CD14-positive monocyte (primary cell): ENCODE measurements at regions not wholly inside any gene's neighbourhood (a gene's known extent, or its start where the extent isn't known, plus 50 kb on each side); places are given as distances from the start of the nearest gene placed in this dataset.

Source experiments
- DNase-seq, 3 donors: peaks; one replicate each; pipeline ENCODE4 v3.0.0-alpha.2; 2011 to 2022
- H2AFZ ChIP-seq: 2 replicates; pipeline ENCODE4 v1.6.0; 2012; ENCODE audit warnings: mild to moderate bottlenecking, low read depth, low read length, inconsistent platforms; ENCODE audit not compliant: insufficient read depth, poor library complexity, severe bottlenecking
- H3K27ac ChIP-seq, 2 donors: 1 replicate in 1 of 2; 2 replicates in 1 of 2; pipeline ENCODE4 v1.5.1; 2012 to 2013; ENCODE audit warnings: low read length in 2 of 2, control low read depth in 1 of 2, inconsistent platforms in 1 of 2, low read depth in 1 of 2, mild to moderate bottlenecking in 1 of 2
- H3K27me3 ChIP-seq, 2 donors: one replicate each; pipeline versions ENCODE4 v1.6.0 to v1.6.1; 2011 to 2013; ENCODE audit warnings: low read length in 2 of 2; ENCODE audit not compliant: control insufficient read depth in 2 of 2, insufficient read depth in 2 of 2
- H3K36me3 ChIP-seq, 2 donors: replicated peaks in 1 of 2; 1 replicate in 1 of 2; 2 replicates in 1 of 2; pipeline versions ENCODE4 v1.5.1 to v1.6.1; 2012 to 2013; ENCODE audit warnings: low read length in 2 of 2, control low read depth in 1 of 2, inconsistent platforms in 1 of 2, mild to moderate bottlenecking in 1 of 2; ENCODE audit not compliant: insufficient read depth in 2 of 2, control insufficient read depth in 1 of 2
- H3K4me1 ChIP-seq, 2 donors: 1 replicate in 1 of 2; 2 replicates in 1 of 2; pipeline versions ENCODE4 v1.5.1 to v1.6.1; 2012 to 2013; ENCODE audit warnings: low read length in 2 of 2, control low read depth in 1 of 2, inconsistent platforms in 1 of 2, mild to moderate bottlenecking in 1 of 2, moderate library complexity in 1 of 2; ENCODE audit not compliant: insufficient read depth in 2 of 2, control insufficient read depth in 1 of 2
- H3K4me2 ChIP-seq: replicated peaks from 2 replicates; pipeline ENCODE3; 2012; ENCODE audit warnings: low read length, moderate library complexity, mild to moderate bottlenecking; ENCODE audit not compliant: poor library complexity, severe bottlenecking; ENCODE audit errors: extremely low read depth
- H3K4me3 ChIP-seq, 3 experiments: fragments of 200-600 bp in 1 of 3; sonication (generic) in 1 of 3; replicated peaks in 1 of 3; 1 replicate in 2 of 3; 2 replicates in 1 of 3; pipeline ENCODE4 v1.5.1; 2011 to 2013; ENCODE audit warnings: low read length in 3 of 3, mild to moderate bottlenecking in 3 of 3, control low read depth in 2 of 3, low read depth in 2 of 3, inconsistent platforms in 1 of 3, moderate library complexity in 1 of 3
- H3K79me2 ChIP-seq: 2 replicates; pipeline ENCODE4 v1.6.0; 2012; ENCODE audit warnings: mild to moderate bottlenecking, control low read depth, inconsistent platforms, low read length, moderate library complexity; ENCODE audit not compliant: insufficient read depth
- H3K9ac ChIP-seq: 2 replicates; pipeline ENCODE4 v1.6.0; 2017; ENCODE audit warnings: low read length, mild to moderate bottlenecking; ENCODE audit not compliant: insufficient read depth, poor library complexity, severe bottlenecking
- H3K9me3 ChIP-seq, 2 donors: replicated peaks in 1 of 2; 1 replicate in 1 of 2; 2 replicates in 1 of 2; pipeline versions ENCODE4 v1.5.1 to v1.6.1; 2012 to 2013; ENCODE audit warnings: low read length in 2 of 2, control low read depth in 1 of 2; ENCODE audit not compliant: control insufficient read depth in 1 of 2, insufficient read depth in 1 of 2
- H4K20me1 ChIP-seq: 2 replicates; pipeline ENCODE4 v1.6.0; 2012; ENCODE audit warnings: mild to moderate bottlenecking, low read length, control low read depth, moderate library complexity; ENCODE audit not compliant: insufficient read depth
- H3K27ac Mint-ChIP-seq, 7 donors: one replicate each; pipeline ENCODE4 v1.8.0; 2020; ENCODE audit warnings: mild to moderate bottlenecking in 7 of 7, mixed read lengths in 7 of 7, moderate library complexity in 6 of 7, inconsistent platforms in 2 of 7
- H3K27me3 Mint-ChIP-seq, 3 donors: one replicate each; pipeline ENCODE4 v1.8.0; 2021 to 2022; ENCODE audit warnings: low read depth in 3 of 3, mild to moderate bottlenecking in 3 of 3, mixed read lengths in 3 of 3, moderate library complexity in 3 of 3, inconsistent platforms in 1 of 3
- H3K36me3 Mint-ChIP-seq, 2 donors: one replicate each; pipeline ENCODE4 v1.8.0; 2020; ENCODE audit warnings: mixed read lengths in 2 of 2, inconsistent platforms in 1 of 2, mild to moderate bottlenecking in 1 of 2
- H3K4me1 Mint-ChIP-seq: one replicate; pipeline ENCODE4 v1.8.0; 2020; ENCODE audit warnings: mild to moderate bottlenecking, mixed read lengths
- H3K4me3 Mint-ChIP-seq, 2 donors: one replicate each; pipeline ENCODE4 v1.8.0; 2020; ENCODE audit warnings: mild to moderate bottlenecking in 2 of 2, mixed read lengths in 2 of 2, moderate library complexity in 1 of 2
- H3K9me3 Mint-ChIP-seq, 7 donors: one replicate each; pipeline ENCODE4 v1.8.0; 2020 to 2022; ENCODE audit warnings: mixed read lengths in 7 of 7, mild to moderate bottlenecking in 6 of 7, moderate library complexity in 6 of 7, inconsistent platforms in 2 of 7
- CTCF ChIP-seq: fragments of 200-600 bp; IDR thresholded peaks from one replicate; pipeline ENCODE4 v1.8.0; 2022; ENCODE audit warnings: antibody characterized with exemption, mild to moderate bottlenecking
- WGBS: methylation state at CpG from one replicate; pipeline ENCODE4 v1.1.5; 2013; ENCODE audit warnings: missing lambda C conversion rate; ENCODE audit not compliant: insufficient coverage; 5-methylcytosine and 5-hydroxymethylcytosine counted together
- intact Hi-C, 2 donors: fragments of 100-400 bp; cut with micrococcal nuclease; formaldehyde crosslinking; loops; one replicate each; pipeline versions ENCODE4 v1.15.0 to v1.15.1; 2023

DNA sequence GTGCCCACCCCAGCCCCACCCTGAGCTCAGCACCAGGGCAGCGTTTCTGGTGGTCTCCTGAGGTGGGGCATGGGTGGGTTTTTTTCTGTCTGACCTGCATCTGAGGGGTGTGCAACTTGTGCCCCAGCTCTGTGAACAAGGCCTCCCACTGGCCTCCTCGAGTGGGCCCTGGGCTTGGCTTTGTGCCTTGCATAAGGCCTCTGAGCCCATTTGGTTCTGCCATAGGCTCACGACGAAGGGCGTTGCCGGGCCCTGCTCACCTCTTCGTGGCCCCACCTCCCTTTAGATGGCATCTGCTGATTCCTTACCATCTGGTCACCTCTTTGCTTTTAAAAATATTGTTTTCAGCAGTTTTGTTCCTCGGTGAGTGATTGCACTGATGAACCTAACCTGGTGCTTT, 127.1 kb upstream of the COL5A1 start:
- H3K79me2 ChIP-seq: no peaks in the 10 kb centered on the region
- DNase-seq: no peak
- no peaks in the 10 kb centered on the region for H4K20me1 ChIP-seq
- H2AFZ ChIP-seq: no peak overlapping the region
- Mint-ChIP-seq H3K9me3 (peaks cover 0 to 15% (median 5%) of the 10 kb centered on the region in 7 donors), H3K27me3 (peaks cover 1 to 3% (median 3%) of the 10 kb centered on the region in 3 donors), H3K27ac (no peak overlapping the region), H3K4me3 (no peak overlapping the region), H3K4me1 (no peaks in the 10 kb centered on the region), H3K36me3 (no peaks in the 10 kb centered on the region)
- H3K4me3 ChIP-seq: no peak overlapping the region
- 94% methylated on average over 7 of the region's 8 CpGs for WGBS
- no peaks in the 10 kb centered on the region for H3K4me1 ChIP-seq
- H3K9me3 ChIP-seq: no peaks in the 10 kb centered on the region
- no peaks in the 10 kb centered on the region for H3K27me3 ChIP-seq
- no peak overlapping the region for H3K27ac ChIP-seq
- no peak for TF ChIP-seq CTCF
- H3K36me3 ChIP-seq: no peaks in the 10 kb centered on the region
- H3K9ac ChIP-seq: no peak overlapping the region
- intact Hi-C loops: no loop called here
- H3K4me2 ChIP-seq: no peak overlapping the region

GRCh38 chr9:134515026-134515821, 126.4 kb upstream of the COL5A1 start:
- no peak overlapping the region for H3K4me3 ChIP-seq
- peaks cover 1 to 3% (median 1%) of the 10 kb centered on the region in 3 donors for H3K27me3 Mint-ChIP-seq
- H3K9me3 ChIP-seq: no peaks in the 10 kb centered on the region
- peaks cover 0 to 15% (median 5%) of the 10 kb centered on the region in 7 donors for H3K9me3 Mint-ChIP-seq
- H3K36me3 Mint-ChIP-seq: no peaks in the 10 kb centered on the region
- no peaks in the 10 kb centered on the region for H3K27me3 ChIP-seq
- H3K27ac ChIP-seq: no peak overlapping the region
- no peaks in the 10 kb centered on the region for H3K4me1 ChIP-seq
- WGBS: 76% methylated on average over 13 of the region's 14 CpGs
- H2AFZ ChIP-seq: no peak overlapping the region
- no peak for TF ChIP-seq CTCF
- H3K36me3 ChIP-seq: no peaks in the 10 kb centered on the region
- H3K79me2 ChIP-seq: no peaks in the 10 kb centered on the region
- DNase-seq: no peak
- intact Hi-C loops: no loop called here
- H3K4me1 Mint-ChIP-seq: no peaks in the 10 kb centered on the region
- H4K20me1 ChIP-seq: no peaks in the 10 kb centered on the region
- no peak overlapping the region for H3K9ac ChIP-seq
- no peak overlapping the region for H3K4me3 Mint-ChIP-seq
- H3K4me2 ChIP-seq: no peak overlapping the region
- no peak overlapping the region for H3K27ac Mint-ChIP-seq
